Hepatocyte (in vitro differentiated cells): ENCODE measurements at regions not wholly inside any gene's neighbourhood (a gene's known extent, or its start where the extent isn't known, plus 50 kb on each side); places are given as distances from the start of the nearest gene placed in this dataset.

ENCODE experiments used
- DNase-seq: peaks from one replicate; pipeline ENCODE4 v3.0.0-alpha.2; 2016; ENCODE audit warnings: low spot score
- H2AFZ ChIP-seq: fragments of 200-600 bp; sonication (generic); 2 replicates; pipeline ENCODE4 v1.6.0; 2016; ENCODE audit warnings: antibody characterized with exemption, mild to moderate bottlenecking
- H3K27ac ChIP-seq: fragments of 200-600 bp; sonication (generic); 2 replicates; pipeline ENCODE4 v1.5.1; 2016; ENCODE audit warnings: mild to moderate bottlenecking
- H3K27me3 ChIP-seq: fragments of 200-600 bp; sonication (generic); 2 replicates; pipeline ENCODE4 v1.6.1; 2016
- H3K36me3 ChIP-seq: fragments of 200-600 bp; sonication (generic); replicated peaks from 2 replicates; pipeline ENCODE4 v1.5.1; 2016; ENCODE audit warnings: low read depth; ENCODE audit not compliant: insufficient read depth
- H3K4me1 ChIP-seq: fragments of 200-600 bp; sonication (generic); 2 replicates; pipeline ENCODE4 v1.5.1; 2016; ENCODE audit warnings: mild to moderate bottlenecking, moderate library complexity; ENCODE audit not compliant: insufficient read depth
- H3K4me2 ChIP-seq: fragments of 200-600 bp; sonication (generic); 2 replicates; pipeline ENCODE4 v1.6.0; 2016
- H3K4me3 ChIP-seq: fragments of 200-600 bp; sonication (generic); 2 replicates; pipeline ENCODE4 v1.5.1; 2016; ENCODE audit warnings: mild to moderate bottlenecking
- H3K79me2 ChIP-seq: fragments of 200-600 bp; sonication (generic); 2 replicates; pipeline ENCODE4 v1.6.0; 2017; ENCODE audit warnings: mild to moderate bottlenecking
- H3K9me2 ChIP-seq: fragments of 200-600 bp; sonication (generic); replicated peaks from 2 replicates; pipeline ENCODE4 v1.6.0; 2017; ENCODE audit warnings: mild to moderate bottlenecking; ENCODE audit not compliant: insufficient read depth
- H3K9me3 ChIP-seq: fragments of 200-600 bp; sonication (generic); 2 replicates; pipeline ENCODE4 v1.5.1; 2016; ENCODE audit warnings: low read depth, mild to moderate bottlenecking
- H4K20me1 ChIP-seq: fragments of 200-600 bp; sonication (generic); 2 replicates; pipeline ENCODE4 v1.6.0; 2016; ENCODE audit warnings: mild to moderate bottlenecking; ENCODE audit not compliant: insufficient read depth, poor library complexity, severe bottlenecking
- CTCF ChIP-seq: fragments of 200-600 bp; sonication (generic); IDR thresholded peaks from 2 replicates; pipeline ENCODE4 v1.5.1; 2016; ENCODE audit warnings: antibody characterized with exemption, mild to moderate bottlenecking; ENCODE audit not compliant: poor library complexity
- EZH2 ChIP-seq: fragments of 200-600 bp; sonication (generic); IDR thresholded peaks from 2 replicates; pipeline ENCODE4 v1.6.1; 2016; ENCODE audit warnings: antibody characterized with exemption, mild to moderate bottlenecking, borderline replicate concordance
- EZH2phosphoT487 ChIP-seq: fragments of 200-600 bp; sonication (generic); IDR thresholded peaks from one replicate; pipeline ENCODE4 v1.6.1; 2018; ENCODE audit warnings: antibody characterized with exemption, mild to moderate bottlenecking, low read depth, moderate library complexity; ENCODE audit not compliant: unreplicated experiment, severe bottlenecking
- WGBS: methylation state at CpG from one replicate; pipeline ENCODE4 v1.1.6; 2016; ENCODE audit warnings: low lambda C conversion rate; ENCODE audit errors: missing lambda C conversion rate; 5-methylcytosine and 5-hydroxymethylcytosine counted together

- H3K79me2 ChIP-seq: no peaks in the 10 kb centered on the region
- TF ChIP-seq EZH2 (no peak), EZH2phosphoT487 (no peak), CTCF (no peak)
- H3K36me3 ChIP-seq: no peaks in the 10 kb centered on the region
- no peak for DNase-seq
- no peaks in the 10 kb centered on the region for H3K9me3 ChIP-seq
- H3K27ac ChIP-seq: no peak overlapping the region
- H3K4me1 ChIP-seq: no peaks in the 10 kb centered on the region
- no peaks in the 10 kb centered on the region for H4K20me1 ChIP-seq
- H3K9me2 ChIP-seq: no peaks in the 10 kb centered on the region
- no peak overlapping the region for H2AFZ ChIP-seq
- H3K4me2 ChIP-seq: no peak overlapping the region
- no peak overlapping the region for H3K4me3 ChIP-seq
- no peaks in the 10 kb centered on the region for H3K27me3 ChIP-seq
Observed at GRCh38 chr1:69103213-69103612, 464.5 kb upstream of the LRRC7 start.

DNA sequence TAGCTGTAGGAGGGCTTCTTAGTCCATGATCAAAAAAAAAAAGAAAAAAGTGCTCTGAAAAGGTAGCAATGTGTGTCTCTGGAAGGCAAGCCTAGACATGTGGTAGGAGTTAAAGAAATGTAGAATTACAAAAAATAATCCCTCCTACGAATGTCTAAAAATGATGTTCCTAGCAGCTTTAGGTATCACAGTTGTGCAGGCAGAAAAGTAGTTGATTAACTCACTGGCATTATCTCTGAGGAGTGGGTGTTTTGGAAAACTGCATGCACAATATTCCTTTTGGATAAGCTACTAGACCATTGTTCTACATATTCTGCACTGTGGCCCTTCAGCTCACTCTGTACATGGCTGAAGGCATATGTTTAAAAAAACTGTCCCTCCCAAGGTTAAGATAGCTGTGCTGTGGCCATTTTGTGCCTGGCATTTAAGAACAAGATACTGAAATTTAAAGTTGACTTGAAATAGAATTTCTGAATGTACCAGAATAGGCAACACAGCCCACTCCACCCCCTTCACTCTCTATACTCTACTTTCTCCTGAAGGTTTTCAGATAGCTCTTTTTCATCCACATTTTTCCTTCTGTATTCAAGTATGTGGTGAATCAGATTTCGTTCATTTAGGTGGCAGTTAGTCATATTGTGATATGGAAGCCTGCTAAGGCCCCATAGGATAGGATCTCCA, 463.9 kb upstream of the LRRC7 start:
- H3K4me2 ChIP-seq: no peak overlapping the region
- H3K27ac ChIP-seq: no peak overlapping the region
- no peaks in the 10 kb centered on the region for H3K4me1 ChIP-seq
- H2AFZ ChIP-seq: no peak overlapping the region
- H3K36me3 ChIP-seq: no peaks in the 10 kb centered on the region
- WGBS: 76% methylated on average over 2 of the region's 2 CpGs
- H4K20me1 ChIP-seq: no peaks in the 10 kb centered on the region
- H3K79me2 ChIP-seq: no peaks in the 10 kb centered on the region
- H3K9me2 ChIP-seq: no peaks in the 10 kb centered on the region
- no peak for DNase-seq
- H3K4me3 ChIP-seq: no peak overlapping the region
- no peaks in the 10 kb centered on the region for H3K27me3 ChIP-seq
- H3K9me3 ChIP-seq: no peaks in the 10 kb centered on the region
- no peak for TF ChIP-seq CTCF
- no peak for TF ChIP-seq EZH2
- TF ChIP-seq EZH2phosphoT487: no peak

GRCh38 chr1:69104894-69105293, 462.8 kb upstream of the LRRC7 start:
- H3K27me3 ChIP-seq: no peaks in the 10 kb centered on the region
- H3K27ac ChIP-seq: no peak overlapping the region
- H3K4me2 ChIP-seq: no peak overlapping the region
- H3K36me3 ChIP-seq: no peaks in the 10 kb centered on the region
- no peak for TF ChIP-seq CTCF
- no peak for TF ChIP-seq EZH2
- no peak for TF ChIP-seq EZH2phosphoT487
- no peaks in the 10 kb centered on the region for H4K20me1 ChIP-seq
- no peaks in the 10 kb centered on the region for H3K9me2 ChIP-seq
- H3K4me3 ChIP-seq: no peak overlapping the region
- no peak for DNase-seq
- H3K9me3 ChIP-seq: no peaks in the 10 kb centered on the region
- H3K79me2 ChIP-seq: no peaks in the 10 kb centered on the region
- no peak overlapping the region for H2AFZ ChIP-seq
- no peaks in the 10 kb centered on the region for H3K4me1 ChIP-seq

DNA sequence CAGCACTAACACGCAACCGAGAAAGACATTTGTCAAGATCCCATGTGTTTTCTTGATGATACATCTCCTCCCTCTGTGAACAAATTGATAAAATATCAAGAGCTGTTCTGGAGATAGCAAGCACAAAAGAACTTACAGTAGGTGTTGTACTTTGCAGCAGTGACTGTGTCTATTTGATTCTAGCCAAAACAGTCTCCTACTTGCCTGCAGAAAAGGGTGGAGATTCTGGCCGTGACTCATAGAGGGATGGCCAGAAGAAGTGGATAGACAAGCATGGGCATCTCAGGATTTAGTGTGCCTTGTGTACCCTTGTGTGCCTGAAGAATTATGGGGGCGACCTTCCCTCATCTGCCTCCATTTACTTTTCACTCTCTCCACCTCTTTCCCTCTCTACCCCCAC, 458.4 kb upstream of the LRRC7 start:
- no peaks in the 10 kb centered on the region for H3K4me1 ChIP-seq
- H4K20me1 ChIP-seq: no peaks in the 10 kb centered on the region
- DNase-seq: no peak
- no peaks in the 10 kb centered on the region for H3K36me3 ChIP-seq
- no peaks in the 10 kb centered on the region for H3K9me3 ChIP-seq
- H2AFZ ChIP-seq: no peak overlapping the region
- no peaks in the 10 kb centered on the region for H3K9me2 ChIP-seq
- H3K79me2 ChIP-seq: no peaks in the 10 kb centered on the region
- H3K27me3 ChIP-seq: no peaks in the 10 kb centered on the region
- WGBS: 91% methylated on average over 4 of the region's 4 CpGs
- H3K27ac ChIP-seq: no peak overlapping the region
- no peak overlapping the region for H3K4me2 ChIP-seq
- TF ChIP-seq EZH2phosphoT487: no peak
- TF ChIP-seq CTCF: no peak
- TF ChIP-seq EZH2: no peak
- no peak overlapping the region for H3K4me3 ChIP-seq
